Activated CD4-positive, alpha-beta T cell treated with anti-CD3 and anti-CD28 coated beads, Interleukin-2, amount 10 ng/mL, durations not matched to agents 24 days and 14 days (primary cell): ENCODE measurements at regions not wholly inside any gene's neighbourhood (a gene's known extent, or its start where the extent isn't known, plus 50 kb on each side); places are given as distances from the start of the nearest gene placed in this dataset.

ENCODE experiments used
- DNase-seq: peaks from one replicate; pipeline ENCODE4 v3.0.0; 2022
- H3K27ac Mint-ChIP-seq: one replicate; pipeline ENCODE4 v1.8.0; 2022; ENCODE audit warnings: mild to moderate bottlenecking, mixed read lengths
- H3K27me3 Mint-ChIP-seq: one replicate; pipeline ENCODE4 v1.8.0; 2022; ENCODE audit warnings: mixed read lengths
- H3K36me3 Mint-ChIP-seq: one replicate; pipeline ENCODE4 v1.8.0; 2022; ENCODE audit warnings: low read depth, mild to moderate bottlenecking, mixed read lengths
- H3K4me1 Mint-ChIP-seq: one replicate; pipeline ENCODE4 v1.8.0; 2021; ENCODE audit warnings: mixed read lengths
- H3K4me3 Mint-ChIP-seq: one replicate; pipeline ENCODE4 v1.8.0; 2022; ENCODE audit warnings: mild to moderate bottlenecking, moderate library complexity, mixed read lengths
- H3K9me3 Mint-ChIP-seq: one replicate; pipeline ENCODE4 v1.8.0; 2021; ENCODE audit warnings: mixed read lengths
- intact Hi-C: fragments of 100-400 bp; cut with micrococcal nuclease; formaldehyde crosslinking; loops from one replicate; pipeline ENCODE4 v1.15.1; 2023

DNA sequence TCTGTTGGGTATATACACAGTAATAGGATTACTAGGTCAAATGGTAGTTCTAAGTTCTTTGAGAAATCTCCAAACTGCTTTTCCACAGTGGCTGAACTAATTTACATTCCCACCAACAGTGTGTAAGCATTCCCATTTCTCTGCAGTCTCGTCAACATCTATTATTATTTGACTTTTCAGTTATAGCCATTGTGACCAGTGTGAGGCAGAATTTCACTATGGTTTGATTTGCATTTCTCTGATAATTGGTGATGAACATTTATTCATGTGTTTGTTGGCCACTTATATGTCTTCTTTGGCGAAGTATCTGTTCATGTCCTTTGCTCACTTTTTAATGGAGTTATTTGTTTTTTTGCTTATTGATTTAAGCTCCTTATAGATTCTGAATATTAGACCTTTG, 596.2 kb upstream of the DAB2 start:
- Mint-ChIP-seq H3K27me3 (no peaks in the 10 kb centered on the region), H3K4me1 (peaks cover 3% of the 10 kb centered on the region), H3K9me3 (peaks cover 9% of the 10 kb centered on the region), H3K27ac (no peak overlapping the region), H3K4me3 (no peak overlapping the region), H3K36me3 (no peaks in the 10 kb centered on the region)
- intact Hi-C loops, result loop anchor here (2.0 kb wide), 1 partner anchor 668 kb away; no protein-coding TSS in a partner anchor
- no peak for DNase-seq

- no peak for DNase-seq
- Mint-ChIP-seq H3K27me3 (no peaks in the 10 kb centered on the region), H3K27ac (no peak overlapping the region), H3K4me3 (no peak overlapping the region), H3K4me1 (peaks cover 3% of the 10 kb centered on the region), H3K9me3 (peaks cover 4% of the 10 kb centered on the region), H3K36me3 (no peaks in the 10 kb centered on the region)
- intact Hi-C loops, result no loop called here
These were observed 593.1 kb upstream of the DAB2 start for GRCh38 chr5:40017918-40018317.

- H3K27ac Mint-ChIP-seq, result no peak overlapping the region
- intact Hi-C loops, result no loop called here
- no peaks in the 10 kb centered on the region for H3K27me3 Mint-ChIP-seq
- no peaks in the 10 kb centered on the region for H3K36me3 Mint-ChIP-seq
- H3K4me1 Mint-ChIP-seq, result peaks cover 3% of the 10 kb centered on the region
- H3K4me3 Mint-ChIP-seq, result no peak overlapping the region
- no peaks in the 10 kb centered on the region for H3K9me3 Mint-ChIP-seq
- no peak for DNase-seq
These were observed 592.4 kb upstream of the DAB2 start for GRCh38 chr5:40017135-40017534.

- intact Hi-C loops, result no loop called here
- H3K4me3 Mint-ChIP-seq, result no peak overlapping the region
- peaks cover 13% of the 10 kb centered on the region for H3K9me3 Mint-ChIP-seq
- H3K27me3 Mint-ChIP-seq, result peaks cover 16% of the 10 kb centered on the region
- DNase-seq, result no peak
- H3K27ac Mint-ChIP-seq, result no peak overlapping the region
- H3K4me1 Mint-ChIP-seq, result no peaks in the 10 kb centered on the region
- H3K36me3 Mint-ChIP-seq, result no peaks in the 10 kb centered on the region
These were observed 585.7 kb upstream of the DAB2 start for GRCh38 chr5:40010436-40010835.

- no peak overlapping the region for H3K27ac Mint-ChIP-seq
- H3K4me3 Mint-ChIP-seq, result no peak overlapping the region
- no peaks in the 10 kb centered on the region for H3K36me3 Mint-ChIP-seq
- H3K4me1 Mint-ChIP-seq, result no peaks in the 10 kb centered on the region
- intact Hi-C loops, result no loop called here
- peaks cover 23% of the 10 kb centered on the region for H3K27me3 Mint-ChIP-seq
- no peak for DNase-seq
- peaks cover 13% of the 10 kb centered on the region for H3K9me3 Mint-ChIP-seq
These were observed 581.5 kb upstream of the DAB2 start for GRCh38 chr5:40006260-40006659.

GRCh38 chr5:40001796-40002195, 577.0 kb upstream of the DAB2 start:
- no peak overlapping the region for H3K4me3 Mint-ChIP-seq
- H3K4me1 Mint-ChIP-seq, result no peaks in the 10 kb centered on the region
- intact Hi-C loops, result no loop called here
- no peaks in the 10 kb centered on the region for H3K36me3 Mint-ChIP-seq
- H3K9me3 Mint-ChIP-seq, result no peaks in the 10 kb centered on the region
- DNase-seq, result no peak
- no peak overlapping the region for H3K27ac Mint-ChIP-seq
- peaks cover 16% of the 10 kb centered on the region for H3K27me3 Mint-ChIP-seq

GRCh38 chr5:39998518-39998917, 573.7 kb upstream of the DAB2 start:
- H3K9me3 Mint-ChIP-seq, result no peaks in the 10 kb centered on the region
- intact Hi-C loops, result no loop called here
- H3K36me3 Mint-ChIP-seq, result no peaks in the 10 kb centered on the region
- no peak overlapping the region for H3K4me3 Mint-ChIP-seq
- no peak for DNase-seq
- no peaks in the 10 kb centered on the region for H3K4me1 Mint-ChIP-seq
- H3K27ac Mint-ChIP-seq, result no peak overlapping the region
- peaks cover 11% of the 10 kb centered on the region for H3K27me3 Mint-ChIP-seq

DNA sequence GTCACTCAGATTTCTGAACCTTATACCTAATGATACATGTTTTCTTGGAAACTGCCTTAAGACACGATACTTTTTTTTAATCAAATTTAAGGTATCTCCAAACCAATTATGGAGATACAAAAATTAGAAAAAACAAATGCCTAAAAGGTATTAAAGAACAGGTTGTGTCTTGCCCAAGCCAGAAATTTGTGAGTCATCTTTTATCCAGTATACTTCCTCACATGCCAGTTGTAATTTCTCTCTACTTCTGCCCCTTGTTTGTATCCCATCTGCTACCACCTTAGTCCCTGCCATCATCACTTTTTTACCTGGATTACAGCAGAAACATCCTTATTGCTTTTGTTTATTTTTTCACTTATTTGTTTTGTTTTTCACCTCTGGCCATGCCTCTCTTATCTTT, 571.2 kb upstream of the DAB2 start:
- Mint-ChIP-seq H3K4me3 (no peak overlapping the region), H3K9me3 (peaks cover 4% of the 10 kb centered on the region), H3K27me3 (peaks cover 10% of the 10 kb centered on the region), H3K4me1 (no peaks in the 10 kb centered on the region), H3K36me3 (no peaks in the 10 kb centered on the region), H3K27ac (no peak overlapping the region)
- DNase-seq, result no peak
- intact Hi-C loops, result no loop called here

GRCh38 chr5:39992617-39993202, 567.9 kb upstream of the DAB2 start:
- H3K4me3 Mint-ChIP-seq, result no peak overlapping the region
- peaks cover 7% of the 10 kb centered on the region for H3K9me3 Mint-ChIP-seq
- DNase-seq, result no peak
- H3K36me3 Mint-ChIP-seq, result no peaks in the 10 kb centered on the region
- no peaks in the 10 kb centered on the region for H3K4me1 Mint-ChIP-seq
- H3K27ac Mint-ChIP-seq, result no peak overlapping the region
- intact Hi-C loops, result no loop called here
- H3K27me3 Mint-ChIP-seq, result peaks cover 6% of the 10 kb centered on the region

DNA sequence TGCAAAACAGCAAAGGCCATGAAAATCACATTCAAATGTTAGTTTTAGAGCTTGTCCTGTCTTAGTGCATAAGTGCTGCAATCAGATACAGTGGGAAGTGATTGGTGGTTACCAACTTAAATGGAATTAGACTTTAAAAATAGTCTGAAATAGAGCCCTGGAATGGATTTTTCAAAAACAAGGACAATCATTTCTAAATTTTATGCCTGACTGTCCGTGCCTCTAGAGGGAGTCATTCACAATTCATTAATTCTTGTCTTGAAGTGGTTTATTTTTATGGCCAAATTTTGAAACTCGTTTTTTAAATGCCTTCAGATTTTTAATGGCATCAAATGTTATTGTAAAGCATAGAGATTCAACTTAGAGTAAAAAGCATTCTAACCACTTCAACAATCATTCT, 561.8 kb upstream of the DAB2 start:
- Mint-ChIP-seq H3K4me1 (no peaks in the 10 kb centered on the region), H3K9me3 (peaks cover 7% of the 10 kb centered on the region), H3K36me3 (no peaks in the 10 kb centered on the region), H3K27me3 (peaks cover 3% of the 10 kb centered on the region), H3K4me3 (no peak overlapping the region), H3K27ac (no peak overlapping the region)
- no peak for DNase-seq
- intact Hi-C loops, result no loop called here

- no peak for DNase-seq
- intact Hi-C loops, result no loop called here
- H3K27me3 Mint-ChIP-seq, result no peaks in the 10 kb centered on the region
- no peaks in the 10 kb centered on the region for H3K9me3 Mint-ChIP-seq
- no peaks in the 10 kb centered on the region for H3K4me1 Mint-ChIP-seq
- no peak overlapping the region for H3K4me3 Mint-ChIP-seq
- peak overlapping the region; percentile 14 for H3K27ac Mint-ChIP-seq
- H3K36me3 Mint-ChIP-seq, result no peaks in the 10 kb centered on the region
These were observed 555.3 kb upstream of the DAB2 start for GRCh38 chr5:39980056-39980455.

GRCh38 chr5:39977066-39977655, 552.4 kb upstream of the DAB2 start:
- no peaks in the 10 kb centered on the region for H3K4me1 Mint-ChIP-seq
- no peaks in the 10 kb centered on the region for H3K27me3 Mint-ChIP-seq
- no peak overlapping the region for H3K27ac Mint-ChIP-seq
- intact Hi-C loops, result no loop called here
- H3K36me3 Mint-ChIP-seq, result no peaks in the 10 kb centered on the region
- H3K9me3 Mint-ChIP-seq, result no peaks in the 10 kb centered on the region
- DNase-seq, result no peak
- H3K4me3 Mint-ChIP-seq, result no peak overlapping the region

GRCh38 chr5:39970117-39970798, 545.5 kb upstream of the DAB2 start:
- no peaks in the 10 kb centered on the region for H3K4me1 Mint-ChIP-seq
- H3K4me3 Mint-ChIP-seq, result no peak overlapping the region
- H3K9me3 Mint-ChIP-seq, result no peaks in the 10 kb centered on the region
- DNase-seq, result no peak
- intact Hi-C loops, result no loop called here
- peaks cover 5% of the 10 kb centered on the region for H3K27me3 Mint-ChIP-seq
- H3K27ac Mint-ChIP-seq, result no peak overlapping the region
- H3K36me3 Mint-ChIP-seq, result no peaks in the 10 kb centered on the region

- Mint-ChIP-seq H3K4me3 (no peak overlapping the region), H3K36me3 (no peaks in the 10 kb centered on the region), H3K27me3 (peaks cover 5% of the 10 kb centered on the region), H3K4me1 (no peaks in the 10 kb centered on the region), H3K9me3 (no peaks in the 10 kb centered on the region), H3K27ac (no peak overlapping the region)
- DNase-seq, result no peak
- intact Hi-C loops, result no loop called here
These were observed 543.6 kb upstream of the DAB2 start for GRCh38 chr5:39968381-39968780.
